Hematopoietic multipotent progenitor cell treated with erythropoietin and hydrocortisone succinate and interleukin-3 and kit ligand, for 6 days (in vitro differentiated cells): ENCODE measurements at regions not wholly inside any gene's neighbourhood (a gene's known extent, or its start where the extent isn't known, plus 50 kb on each side); places are given as distances from the start of the nearest gene placed in this dataset.
"Not testable (repeated sequence)": the region's sequence is repeated elsewhere in the genome, so short reads cannot be mapped to it uniquely, and the experiment has no call there.

Experiments
- DNase-seq: peaks from one replicate; pipeline ENCODE4 v3.0.0-alpha.2; 2015

GRCh38 chr2:133986881-133987795, 266.7 kb upstream of the MGAT5 start:
- no peak for DNase-seq

- DNase-seq = no peak
Measured at GRCh38 chr2:133988316-133988891, 265.5 kb upstream of the MGAT5 start.

DNA sequence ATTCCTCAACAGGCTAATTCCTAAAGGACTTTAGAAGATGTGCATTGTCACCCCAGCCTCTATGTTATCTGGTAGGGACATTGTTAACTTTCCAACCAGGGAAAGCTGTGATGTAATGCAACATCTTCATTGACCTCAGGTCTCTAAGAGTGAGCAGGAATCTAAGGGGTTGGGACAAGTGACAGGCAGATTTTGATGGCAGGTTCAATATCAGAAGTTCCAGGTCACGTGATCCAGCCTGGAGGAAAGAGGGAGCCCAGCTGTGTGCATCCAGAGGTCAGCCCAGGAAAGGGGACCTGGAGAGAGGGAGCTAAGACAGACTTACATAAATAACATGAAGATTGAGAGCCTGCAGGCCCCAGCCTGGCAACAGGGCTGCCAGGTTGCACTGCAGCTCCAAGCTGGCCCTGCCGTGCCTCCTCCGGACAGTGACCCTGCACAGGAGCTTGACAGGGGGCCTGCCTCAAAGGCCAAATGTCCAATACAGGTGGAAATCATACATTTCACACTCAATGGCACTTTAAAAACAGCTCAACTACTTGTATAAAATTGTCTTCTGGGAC, 262.2 kb upstream of the MGAT5 start:
- no peak for DNase-seq

GRCh38 chr2:133992454-133992853, 261.4 kb upstream of the MGAT5 start:
- DNase-seq = no peak

- DNase-seq = no peak
Measured at GRCh38 chr2:133993160-133993559, 260.7 kb upstream of the MGAT5 start.

GRCh38 chr2:133998726-133999125, 255.1 kb upstream of the MGAT5 start:
- DNase-seq = not testable (repeated sequence)

GRCh38 chr2:134002391-134002790, 251.5 kb upstream of the MGAT5 start:
- no peak for DNase-seq

- DNase-seq = no peak
Measured at GRCh38 chr2:134002921-134003320, 251.0 kb upstream of the MGAT5 start.

GRCh38 chr2:134004467-134004866, 249.4 kb upstream of the MGAT5 start:
- no peak for DNase-seq

- no peak for DNase-seq
Measured at GRCh38 chr2:134008837-134009236, 245.0 kb upstream of the MGAT5 start.

DNA sequence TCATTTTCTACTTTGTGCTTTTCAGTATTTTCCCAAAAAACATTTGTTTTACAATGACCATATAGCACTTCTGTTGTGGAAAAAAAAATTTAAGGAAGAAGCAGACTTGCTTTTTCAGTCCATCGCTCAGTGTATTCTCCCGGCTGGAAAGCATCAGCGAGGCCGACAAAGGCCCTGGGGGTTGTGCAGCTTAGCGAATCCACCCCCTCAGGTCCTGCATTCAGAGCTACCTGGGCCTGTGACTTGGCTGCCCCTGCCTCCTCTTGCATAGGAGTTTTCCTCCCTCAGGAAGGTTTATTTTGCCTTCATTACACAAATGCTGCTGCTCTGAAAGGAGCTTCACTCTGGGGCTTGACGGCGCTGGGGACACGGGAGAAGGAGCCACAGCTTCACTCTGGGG, 244.4 kb upstream of the MGAT5 start:
- no peak for DNase-seq

DNA sequence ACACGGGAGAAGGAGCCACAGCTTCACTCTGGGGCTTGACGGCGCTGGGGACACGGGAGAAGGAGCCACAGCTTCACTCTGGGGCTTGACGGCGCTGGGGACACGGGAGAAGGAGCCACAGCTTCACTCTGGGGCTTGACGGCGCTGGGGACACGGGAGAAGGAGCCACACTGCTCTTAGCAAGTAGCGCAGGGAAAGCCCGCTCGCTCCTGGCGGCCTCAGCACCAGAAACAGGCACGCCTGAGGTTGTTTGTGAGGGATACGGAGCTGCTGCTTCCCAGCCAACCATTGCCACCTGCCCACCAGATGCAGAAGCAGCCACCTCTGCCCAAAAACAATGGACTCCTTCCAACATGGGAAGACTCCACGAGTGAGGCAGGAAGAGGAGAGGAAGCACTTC, 244.0 kb upstream of the MGAT5 start:
- not testable (repeated sequence) for DNase-seq

DNA sequence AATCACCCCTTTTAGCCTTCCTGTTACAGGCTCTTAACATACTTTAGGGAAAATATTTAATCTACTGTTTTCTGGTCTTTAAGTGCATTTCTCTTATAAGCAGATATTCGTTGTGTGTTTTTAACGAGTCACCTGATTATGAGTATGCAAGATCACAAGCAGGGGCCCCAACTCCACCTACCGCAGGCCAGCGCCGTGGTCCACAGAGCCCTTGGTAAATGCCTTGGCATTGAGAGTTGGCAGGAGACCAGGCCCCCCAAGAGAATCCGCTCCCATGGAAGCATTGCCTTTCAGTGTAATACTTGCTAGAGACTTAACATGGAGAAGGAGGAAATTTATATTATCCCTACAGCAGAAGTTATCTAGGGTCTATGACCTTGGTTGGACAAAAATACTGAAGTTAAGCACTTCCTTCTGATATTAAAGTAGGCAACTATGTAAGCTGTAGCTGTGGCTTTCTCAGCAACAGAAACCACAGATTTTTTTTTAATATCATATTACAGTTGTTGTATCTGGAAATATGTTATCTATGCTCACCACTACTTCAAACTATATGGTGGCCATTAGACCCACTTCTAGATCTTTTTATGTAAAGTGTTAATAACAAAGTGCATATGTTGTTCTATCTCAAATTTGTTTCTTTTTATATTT, 241.8 kb upstream of the MGAT5 start:
- DNase-seq = no peak

DNA sequence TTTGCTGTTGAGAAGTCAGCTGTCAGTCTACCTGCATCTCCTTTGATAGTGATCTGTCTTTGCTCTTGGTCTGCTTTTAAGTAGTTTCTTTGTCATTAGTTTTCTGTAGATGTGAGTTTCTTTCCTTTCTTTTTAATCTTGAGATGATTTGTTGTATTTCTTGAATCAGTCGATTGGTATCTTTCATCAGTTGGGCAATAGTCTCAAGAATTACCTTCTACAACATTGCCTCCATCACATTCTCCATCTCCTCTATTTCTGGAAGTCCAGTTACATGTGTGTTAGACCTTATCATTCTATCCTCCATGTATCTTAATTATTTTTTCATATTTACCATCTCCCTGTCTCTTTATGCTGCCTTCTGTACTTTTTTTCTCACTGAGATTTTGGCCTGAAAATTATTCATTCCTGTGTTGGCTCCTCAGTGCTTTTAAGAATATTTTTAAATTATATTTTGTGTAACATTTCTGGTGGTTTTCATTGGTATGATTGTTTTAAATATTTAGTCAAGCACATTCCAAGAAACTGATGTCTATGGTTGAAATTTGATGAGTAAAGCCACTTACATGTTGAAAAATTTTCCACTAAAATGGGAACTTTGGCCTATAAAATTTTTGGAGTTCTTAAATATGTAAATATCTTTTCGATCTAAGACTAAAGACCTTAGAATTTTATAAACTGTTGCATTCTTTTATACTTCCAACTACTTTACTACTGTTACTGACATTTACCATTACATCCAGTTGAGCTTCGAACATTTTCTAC, 239.5 kb upstream of the MGAT5 start:
- no peak for DNase-seq

GRCh38 chr2:134019871-134020270, 234.0 kb upstream of the MGAT5 start:
- no peak for DNase-seq

DNA sequence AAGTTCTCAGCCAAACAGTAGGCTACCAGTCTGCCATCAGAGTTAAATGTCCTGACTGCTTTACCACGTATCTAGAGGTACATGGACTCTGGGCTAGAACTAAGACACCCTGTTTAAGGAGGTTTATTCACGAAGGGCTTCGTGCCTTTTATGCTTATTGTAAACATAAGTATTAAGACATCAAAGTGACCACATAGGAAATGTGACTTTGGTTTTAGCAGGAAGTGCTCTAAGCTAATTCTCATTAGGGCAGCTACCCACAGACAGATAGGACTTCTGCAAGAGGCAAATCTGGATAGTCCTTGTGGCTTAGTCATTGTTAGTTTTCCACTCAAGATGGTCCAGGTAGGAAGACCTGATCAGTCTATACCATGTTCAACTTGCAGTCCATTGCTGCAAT, 233.3 kb upstream of the MGAT5 start:
- peak; percentile 7 for DNase-seq

DNA sequence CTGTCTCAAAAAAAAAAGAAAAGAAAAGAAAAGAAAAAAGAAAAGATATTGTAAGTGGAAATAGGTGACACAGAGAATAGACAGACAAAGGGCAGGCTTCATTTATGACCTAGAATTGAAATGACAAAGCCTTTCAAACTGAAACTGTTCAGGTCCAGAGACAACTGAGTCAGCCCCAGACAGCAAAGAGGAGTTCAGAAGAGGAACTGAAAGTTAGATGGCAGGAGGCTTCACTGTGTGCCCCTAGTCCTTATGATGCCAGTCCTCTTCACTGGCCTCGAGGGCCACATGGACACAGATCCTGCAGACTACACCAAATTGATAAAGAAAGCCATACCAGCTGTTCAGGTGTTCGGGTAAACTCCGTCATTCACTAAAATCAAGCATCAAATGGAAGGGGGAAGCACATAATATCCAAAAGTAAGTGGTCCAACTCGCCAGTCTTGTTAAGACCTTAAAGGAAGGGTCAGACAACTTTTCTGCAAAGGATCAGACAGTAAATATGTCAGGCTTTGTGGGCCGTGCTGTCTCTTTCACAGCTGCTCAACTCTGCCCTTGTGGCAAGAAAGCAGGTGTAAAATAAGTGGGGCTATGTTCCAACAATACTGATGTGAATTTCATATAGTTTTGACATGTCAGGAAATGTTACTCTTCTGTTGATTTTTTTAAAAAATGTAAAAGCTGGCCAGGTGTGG, 231.9 kb upstream of the MGAT5 start:
- DNase-seq = no peak

GRCh38 chr2:134023854-134024253, 230.0 kb upstream of the MGAT5 start:
- no peak for DNase-seq

GRCh38 chr2:134027980-134028379, 225.9 kb upstream of the MGAT5 start:
- DNase-seq = no peak

GRCh38 chr2:134029418-134029817, 224.5 kb upstream of the MGAT5 start:
- DNase-seq = no peak

- DNase-seq = no peak
Measured at GRCh38 chr2:134031539-134031938, 222.3 kb upstream of the MGAT5 start.
